ENCODE measurements at regions not wholly inside any gene's neighbourhood (a gene's known extent, or its start where the extent isn't known, plus 50 kb on each side); places are given as distances from the start of the nearest gene placed in this dataset.
"Not testable (repeated sequence)": the region's sequence is repeated elsewhere in the genome, so short reads cannot be mapped to it uniquely, and the experiment has no call there.

GRCh38 chr1:233722212-233722979, 108.5 kb downstream of the KCNK1 start:
- DNase-seq: no peak

DNA sequence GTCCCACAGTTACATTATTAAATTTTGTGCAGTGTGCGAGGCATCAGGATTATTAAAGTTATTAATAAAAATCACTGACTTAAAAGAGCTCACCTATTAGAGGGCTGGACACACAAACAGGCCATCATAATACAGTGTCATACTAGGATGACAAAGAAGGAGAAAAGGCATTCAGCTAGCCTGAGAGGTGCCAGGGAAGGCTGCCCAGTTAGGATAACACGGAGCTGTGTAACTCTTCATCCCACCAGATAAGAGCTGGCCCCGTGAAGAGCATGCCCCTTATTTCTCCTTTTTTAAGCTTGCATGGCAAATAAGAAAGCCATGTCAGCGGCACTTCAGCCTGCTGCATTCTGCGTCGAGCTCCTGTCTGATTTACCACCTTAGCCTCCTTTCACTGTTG, 109.5 kb downstream of the KCNK1 start:
- no peak for DNase-seq

- DNase-seq: not testable (repeated sequence)
These were observed 110.3 kb downstream of the KCNK1 start for GRCh38 chr1:233724131-233724631.

- no peak for DNase-seq
These were observed 111.5 kb downstream of the KCNK1 start for GRCh38 chr1:233725423-233725822.

- DNase-seq: no peak
These were observed 114.8 kb downstream of the KCNK1 start for GRCh38 chr1:233728721-233729120.

DNA sequence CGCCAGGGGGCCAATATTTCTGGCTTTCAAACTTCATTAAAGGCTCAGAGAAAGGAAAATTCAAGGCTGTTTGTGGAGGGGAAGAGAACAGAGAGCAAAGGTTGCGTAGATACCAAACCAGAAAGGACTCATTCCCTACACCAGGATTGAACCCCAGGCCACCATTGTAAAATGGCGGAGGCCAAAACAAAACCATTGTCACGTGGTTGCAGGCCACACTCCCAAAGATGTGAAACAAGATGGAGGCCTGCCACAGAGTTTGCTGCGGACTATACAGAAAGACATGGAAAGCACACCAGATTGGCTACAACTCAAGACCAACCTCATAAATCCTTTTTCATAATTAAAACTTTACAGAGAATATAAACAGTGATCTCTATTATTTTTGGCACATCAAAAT, 116.5 kb downstream of the KCNK1 start:
- no peak for DNase-seq

DNA sequence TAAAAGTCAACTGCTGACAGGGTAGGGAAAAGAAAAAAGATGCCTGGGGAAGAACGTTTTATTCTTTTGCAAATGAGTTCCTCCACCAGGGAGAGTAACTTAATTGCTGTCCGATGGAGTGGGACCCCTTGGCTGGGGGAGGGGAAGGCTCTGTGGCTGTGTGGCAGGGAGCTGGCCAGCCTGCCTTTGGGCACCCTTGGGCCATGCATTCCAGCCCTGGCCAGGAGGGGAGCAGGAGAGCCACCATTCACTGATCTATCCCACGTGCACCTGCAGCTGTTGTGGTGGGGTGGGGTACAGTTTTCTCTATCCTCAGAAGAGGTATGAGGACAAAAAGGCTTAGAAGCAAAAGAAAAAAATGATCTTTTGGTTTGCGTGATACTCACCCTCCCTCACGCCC, 116.9 kb downstream of the KCNK1 start:
- DNase-seq: no peak

GRCh38 chr1:233732206-233732605, 118.3 kb downstream of the KCNK1 start:
- peak; percentile 42 for DNase-seq

DNA sequence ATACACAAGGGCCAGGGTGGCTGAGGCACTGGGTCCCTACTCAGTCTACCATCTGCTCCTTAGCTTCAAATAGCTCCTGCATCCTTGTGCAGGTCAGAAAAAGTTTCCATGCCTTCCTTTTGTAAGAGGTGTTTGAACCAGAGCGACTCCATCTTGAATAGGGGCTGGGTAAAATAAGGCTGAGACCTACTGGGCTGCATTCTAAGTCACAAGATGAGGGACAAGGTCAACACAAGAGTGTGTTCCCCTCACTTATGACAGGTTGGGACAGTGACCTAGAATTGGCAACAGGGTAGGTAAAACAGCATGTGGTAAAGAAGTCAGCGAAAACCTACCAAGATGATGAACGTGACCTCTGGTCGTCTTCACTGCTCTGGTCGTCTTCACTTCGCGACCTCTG, 120.5 kb downstream of the KCNK1 start:
- no peak for DNase-seq

GRCh38 chr1:233735331-233735730, 121.4 kb downstream of the KCNK1 start:
- no peak for DNase-seq

DNA sequence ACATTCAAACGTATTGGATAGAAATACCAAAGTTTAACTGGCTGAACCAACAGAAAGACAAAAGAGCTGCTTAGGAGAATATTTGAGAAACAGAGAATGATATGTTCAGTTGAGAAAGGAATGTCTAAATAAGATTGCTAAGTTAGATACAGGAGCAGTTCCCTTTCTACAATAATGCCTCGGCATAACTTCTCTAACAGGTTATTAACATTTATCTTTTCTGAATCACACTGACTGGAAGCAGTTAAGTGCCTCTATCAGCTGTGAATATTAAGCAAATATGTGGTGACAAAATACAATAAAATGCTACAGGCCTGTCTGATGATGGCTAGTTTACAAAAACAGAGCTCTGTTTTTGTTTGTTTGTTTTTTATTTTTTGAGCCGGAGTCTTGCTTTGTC, 121.9 kb downstream of the KCNK1 start:
- no peak for DNase-seq

- no peak for DNase-seq
These were observed 123.4 kb downstream of the KCNK1 start for GRCh38 chr1:233737341-233737740.

GRCh38 chr1:233738396-233738795, 124.5 kb downstream of the KCNK1 start:
- DNase-seq: no peak

GRCh38 chr1:233738850-233739249, 124.9 kb downstream of the KCNK1 start:
- DNase-seq: no peak

DNA sequence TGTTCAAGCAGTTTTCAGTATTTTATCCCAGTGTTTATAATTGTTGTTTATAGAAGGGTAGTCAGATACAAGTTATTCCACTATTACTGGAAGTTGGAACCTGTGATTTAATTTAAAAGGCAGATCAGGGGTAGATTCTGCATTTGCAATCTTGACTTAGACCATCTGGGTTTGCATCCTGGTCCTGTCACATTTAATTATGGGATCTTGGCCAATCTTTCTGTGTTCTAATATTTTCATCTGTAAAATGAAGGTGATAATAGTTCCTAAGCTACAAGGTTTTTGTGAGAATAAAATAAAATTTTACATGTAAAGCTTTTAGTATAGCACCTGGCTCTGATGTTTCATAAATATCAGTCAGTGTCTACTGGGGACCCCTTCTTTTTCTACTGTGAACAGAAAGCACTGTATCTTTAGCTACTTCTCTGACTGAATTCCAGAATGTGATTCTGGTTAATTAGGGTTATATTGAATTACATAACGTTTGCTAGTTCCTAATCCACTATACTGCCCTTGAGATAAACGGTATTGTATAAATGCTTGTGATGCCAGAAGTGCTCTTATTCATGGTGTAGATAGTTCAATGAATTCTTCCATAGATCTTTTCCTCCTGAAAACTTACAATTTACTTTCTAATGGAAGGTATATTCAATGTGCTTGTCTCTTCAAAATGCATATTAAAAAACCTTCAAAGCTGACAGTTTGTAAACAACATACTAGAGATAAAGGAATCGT, 131.0 kb downstream of the KCNK1 start:
- DNase-seq: no peak

GRCh38 chr1:233750139-233750538, 136.2 kb downstream of the KCNK1 start:
- no peak for DNase-seq

GRCh38 chr1:233759665-233760064, 144.8 kb upstream of the SLC35F3 start:
- no peak for DNase-seq

- DNase-seq: not testable (repeated sequence)
These were observed 140.2 kb upstream of the SLC35F3 start for GRCh38 chr1:233764304-233764703.

GRCh38 chr1:233777566-233777965, 126.9 kb upstream of the SLC35F3 start:
- DNase-seq: no peak

DNA sequence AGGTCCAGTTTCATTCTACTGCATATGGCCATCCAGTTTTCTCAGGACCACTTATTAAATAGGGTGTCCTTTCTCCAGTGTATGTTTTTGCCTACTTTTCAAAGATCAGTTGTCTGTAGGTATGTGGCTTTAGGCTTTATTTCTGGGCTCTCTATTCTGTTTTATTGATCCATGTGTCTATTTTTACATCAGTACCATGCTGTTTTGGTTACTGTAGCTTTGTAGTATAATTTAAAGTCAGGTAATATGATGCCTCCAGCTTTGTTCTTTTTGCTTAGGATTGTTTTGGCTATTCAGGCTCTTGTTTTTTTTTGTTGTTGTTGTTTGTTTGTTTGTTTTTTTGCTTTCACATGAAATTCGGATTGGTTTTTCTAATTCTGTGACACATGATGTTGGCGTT, 124.4 kb upstream of the SLC35F3 start:
- DNase-seq: no peak

GRCh38 chr1:233782937-233783586, 121.4 kb upstream of the SLC35F3 start:
- DNase-seq: no peak

- no peak for DNase-seq
These were observed 116.9 kb upstream of the SLC35F3 start for GRCh38 chr1:233787599-233787998.

- DNase-seq: no peak
These were observed 115.8 kb upstream of the SLC35F3 start for GRCh38 chr1:233788687-233789086.

DNA sequence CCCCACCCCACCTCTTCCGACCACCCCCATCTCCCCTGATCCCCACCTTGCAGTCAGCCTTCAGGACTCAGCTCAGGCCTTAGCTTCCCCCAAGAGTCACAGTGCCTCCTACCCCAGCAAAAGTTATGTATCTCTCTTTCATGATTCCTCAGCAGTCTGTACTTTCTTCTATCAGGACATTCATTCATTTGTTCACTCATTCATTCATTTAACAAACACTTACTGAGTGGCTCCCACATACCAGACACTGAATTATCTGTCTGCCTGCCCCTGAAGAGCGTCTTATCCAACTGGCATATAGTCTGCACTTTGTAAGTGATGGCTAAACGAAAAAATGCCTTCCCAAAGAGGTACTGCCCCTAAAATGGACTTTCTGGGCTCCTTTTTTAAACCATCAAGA, 114.4 kb upstream of the SLC35F3 start:
- DNase-seq: no peak
